ENCODE measurements at regions not wholly inside any gene's neighbourhood (a gene's known extent, or its start where the extent isn't known, plus 50 kb on each side); places are given as distances from the start of the nearest gene placed in this dataset.

- TF ChIP-seq, protein P1, sequence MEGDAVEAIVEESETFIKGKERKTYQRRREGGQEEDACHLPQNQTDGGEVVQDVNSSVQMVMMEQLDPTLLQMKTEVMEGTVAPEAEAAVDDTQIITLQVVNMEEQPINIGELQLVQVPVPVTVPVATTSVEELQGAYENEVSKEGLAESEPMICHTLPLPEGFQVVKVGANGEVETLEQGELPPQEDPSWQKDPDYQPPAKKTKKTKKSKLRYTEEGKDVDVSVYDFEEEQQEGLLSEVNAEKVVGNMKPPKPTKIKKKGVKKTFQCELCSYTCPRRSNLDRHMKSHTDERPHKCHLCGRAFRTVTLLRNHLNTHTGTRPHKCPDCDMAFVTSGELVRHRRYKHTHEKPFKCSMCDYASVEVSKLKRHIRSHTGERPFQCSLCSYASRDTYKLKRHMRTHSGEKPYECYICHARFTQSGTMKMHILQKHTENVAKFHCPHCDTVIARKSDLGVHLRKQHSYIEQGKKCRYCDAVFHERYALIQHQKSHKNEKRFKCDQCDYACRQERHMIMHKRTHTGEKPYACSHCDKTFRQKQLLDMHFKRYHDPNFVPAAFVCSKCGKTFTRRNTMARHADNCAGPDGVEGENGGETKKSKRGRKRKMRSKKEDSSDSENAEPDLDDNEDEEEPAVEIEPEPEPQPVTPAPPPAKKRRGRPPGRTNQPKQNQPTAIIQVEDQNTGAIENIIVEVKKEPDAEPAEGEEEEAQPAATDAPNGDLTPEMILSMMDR (optimal IDR thresholded peaks at IDR 0.05 in 1 of 3, IDR thresholded peaks at IDR 0.05 in 1 of 3, conservative IDR thresholded peaks at IDR 0.05 in 1 of 3; ENCODE audit: extremely low read depth in 1 of 3, insufficient read depth in 2 of 3, low read length in 3 of 3): no peak
- TF ChIP-seq EZH2 (IDR thresholded peaks at IDR 0.05; ENCODE audit: low read length): no peak
These were observed 387.0 kb downstream of the BCOR start for GRCh38 chrX:39710776-39711175.

Measured in keratinocyte (primary cell).